ENCODE measurements at regions not wholly inside any gene's neighbourhood (a gene's known extent, or its start where the extent isn't known, plus 50 kb on each side); places are given as distances from the start of the nearest gene placed in this dataset.

DNA sequence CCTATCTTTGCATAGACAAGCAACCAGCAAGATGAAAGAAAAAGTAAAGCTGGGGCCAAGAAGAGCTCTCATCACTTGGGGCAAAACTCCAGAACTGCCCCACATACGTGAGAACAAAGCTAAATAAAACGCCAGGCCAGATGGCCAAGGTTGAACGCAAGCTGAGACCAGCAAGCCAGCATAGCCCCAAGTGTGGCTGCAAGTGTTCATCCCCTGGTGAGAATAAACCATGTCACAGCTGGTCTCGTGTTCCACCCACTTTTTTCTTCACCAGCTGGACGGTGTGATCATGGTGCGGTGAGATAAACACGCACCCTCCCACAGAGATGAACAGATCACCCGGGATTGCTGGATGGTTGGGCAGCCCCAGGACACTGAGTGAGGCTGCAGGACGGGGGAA, 109.6 kb upstream of the CACNA1A start:
- H3K36me3 ChIP-seq (ENCODE audit: control insufficient read depth in 2 of 3, insufficient read depth in 3 of 3, low read length in 3 of 3): no peaks in the 10 kb centered on the region
- H3K27ac ChIP-seq (ENCODE audit: low read depth in 2 of 2, low read length in 2 of 2): no peak overlapping the region
- no peak overlapping the region for H3K9ac ChIP-seq (ENCODE audit: low read length in 3 of 3)
- TF ChIP-seq CTCF (IDR thresholded peaks at IDR 0.05; ENCODE audit: borderline replicate concordance, extremely low read depth, insufficient read depth): no peak
- no peak for FAIRE-seq
- H3K9me3 ChIP-seq (ENCODE audit: control insufficient read depth in 2 of 3, insufficient read depth in 1 of 3, low read length in 3 of 3): no peaks in the 10 kb centered on the region
- no peaks in the 10 kb centered on the region for H3K27me3 ChIP-seq (ENCODE audit: control insufficient read depth, insufficient read depth, low read length)
- H3K4me3 ChIP-seq (ENCODE audit: low read length in 3 of 3): no peak overlapping the region
- intact Hi-C loops (cut with DNase I): no loop called here
- no peaks in the 10 kb centered on the region for H3K4me1 ChIP-seq (ENCODE audit: control insufficient read depth in 2 of 3, insufficient read depth in 2 of 3, low read depth in 1 of 3, low read length in 3 of 3)
- DNase-seq: no peak

DNA sequence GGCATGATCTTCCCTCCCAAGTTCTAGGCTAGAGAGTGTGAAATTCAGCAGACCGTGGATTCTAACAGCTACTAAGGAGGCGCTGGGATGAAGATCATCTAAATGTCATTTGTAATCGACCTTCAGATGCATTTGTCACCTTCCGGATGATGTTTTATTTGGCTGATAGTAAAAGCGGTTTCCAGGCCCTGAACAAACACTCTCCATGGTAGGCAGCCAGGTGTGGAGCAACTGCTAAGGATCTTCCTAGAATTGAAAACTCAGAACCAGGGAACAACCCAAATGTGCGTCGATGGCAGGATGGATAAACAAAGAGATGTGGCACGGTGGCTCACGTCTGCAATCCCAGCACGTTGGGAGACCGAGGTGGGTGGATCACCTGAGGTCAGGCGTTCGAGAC, 107.2 kb upstream of the CACNA1A start:
- FAIRE-seq: no peak
- Histone ChIP-seq H3K27me3 (ENCODE audit: control insufficient read depth, insufficient read depth, low read length) (no peaks in the 10 kb centered on the region), H3K9me3 (ENCODE audit: control insufficient read depth in 2 of 3, insufficient read depth in 1 of 3, low read length in 3 of 3) (no peaks in the 10 kb centered on the region), H3K36me3 (ENCODE audit: control insufficient read depth in 2 of 3, insufficient read depth in 3 of 3, low read length in 3 of 3) (no peaks in the 10 kb centered on the region), H3K27ac (ENCODE audit: low read depth in 2 of 2, low read length in 2 of 2) (no peak overlapping the region), H3K4me3 (ENCODE audit: low read length in 3 of 3) (no peak overlapping the region), H3K4me1 (ENCODE audit: control insufficient read depth in 2 of 3, insufficient read depth in 2 of 3, low read depth in 1 of 3, low read length in 3 of 3) (no peaks in the 10 kb centered on the region), H3K9ac (ENCODE audit: low read length in 3 of 3) (no peak overlapping the region)
- DNase-seq: no peak
- intact Hi-C loops (cut with DNase I): no loop called here
- no peak for TF ChIP-seq CTCF (IDR thresholded peaks at IDR 0.05; ENCODE audit: borderline replicate concordance, extremely low read depth, insufficient read depth)

DNA sequence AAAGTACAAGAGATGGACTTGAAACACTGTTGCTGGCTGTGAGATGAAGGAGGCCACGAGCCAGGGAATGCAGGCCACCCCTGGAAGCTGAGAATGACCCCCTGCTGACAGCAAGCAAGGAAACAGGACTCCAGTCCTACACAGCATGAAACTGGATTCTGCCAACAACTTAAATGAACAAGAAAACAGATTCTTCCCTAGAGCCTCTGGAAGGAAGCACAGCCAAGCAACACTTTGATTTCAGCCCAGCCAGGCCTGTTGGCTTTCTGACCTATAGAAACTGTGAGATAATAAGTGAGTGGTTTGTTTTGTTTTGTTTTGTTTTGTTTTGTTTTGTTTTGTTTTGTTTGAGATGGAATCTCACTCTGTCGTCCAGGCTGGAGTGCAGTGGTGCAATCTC, 105.3 kb upstream of the CACNA1A start:
- Histone ChIP-seq H3K9me3 (ENCODE audit: control insufficient read depth in 2 of 3, insufficient read depth in 1 of 3, low read length in 3 of 3) (no peaks in the 10 kb centered on the region), H3K27me3 (ENCODE audit: control insufficient read depth, insufficient read depth, low read length) (no peaks in the 10 kb centered on the region), H3K9ac (ENCODE audit: low read length in 3 of 3) (no peak overlapping the region), H3K36me3 (ENCODE audit: control insufficient read depth in 2 of 3, insufficient read depth in 3 of 3, low read length in 3 of 3) (no peaks in the 10 kb centered on the region), H3K27ac (ENCODE audit: low read depth in 2 of 2, low read length in 2 of 2) (no peak overlapping the region), H3K4me1 (ENCODE audit: control insufficient read depth in 2 of 3, insufficient read depth in 2 of 3, low read depth in 1 of 3, low read length in 3 of 3) (no peaks in the 10 kb centered on the region), H3K4me3 (ENCODE audit: low read length in 3 of 3) (no peak overlapping the region)
- DNase-seq (no peak), FAIRE-seq (no peak)
- no peak for TF ChIP-seq CTCF (IDR thresholded peaks at IDR 0.05; ENCODE audit: borderline replicate concordance, extremely low read depth, insufficient read depth)
- intact Hi-C loops (cut with DNase I): no loop called here

- Histone ChIP-seq H3K9me3 (ENCODE audit: control insufficient read depth in 2 of 3, insufficient read depth in 1 of 3, low read length in 3 of 3) (no peaks in the 10 kb centered on the region), H3K27me3 (ENCODE audit: control insufficient read depth, insufficient read depth, low read length) (no peaks in the 10 kb centered on the region), H3K4me3 (ENCODE audit: low read length in 3 of 3) (no peak overlapping the region), H3K27ac (ENCODE audit: low read depth in 2 of 2, low read length in 2 of 2) (no peak overlapping the region), H3K36me3 (ENCODE audit: control insufficient read depth in 2 of 3, insufficient read depth in 3 of 3, low read length in 3 of 3) (no peaks in the 10 kb centered on the region), H3K4me1 (ENCODE audit: control insufficient read depth in 2 of 3, insufficient read depth in 2 of 3, low read depth in 1 of 3, low read length in 3 of 3) (no peaks in the 10 kb centered on the region), H3K9ac (ENCODE audit: low read length in 3 of 3) (no peak overlapping the region)
- DNase-seq: no peak
- intact Hi-C loops (cut with DNase I): no loop called here
- no peak for FAIRE-seq
- no peak for TF ChIP-seq CTCF (IDR thresholded peaks at IDR 0.05; ENCODE audit: borderline replicate concordance, extremely low read depth, insufficient read depth)
Observed at GRCh38 chr19:13610039-13610691, 103.9 kb upstream of the CACNA1A start.

Data from kidney (tissue), 13 donors.